IPS-15b (cell line): ENCODE measurements at regions not wholly inside any gene's neighbourhood (a gene's known extent, or its start where the extent isn't known, plus 50 kb on each side); places are given as distances from the start of the nearest gene placed in this dataset.

Experiments
- H3K27me3 ChIP-seq: one replicate; pipeline ENCODE4 v1.6.1; 2013; ENCODE audit warnings: low read length; ENCODE audit not compliant: control insufficient read depth, insufficient read depth
- H3K36me3 ChIP-seq: one replicate; pipeline ENCODE4 v1.6.1; 2013; ENCODE audit warnings: low read length; ENCODE audit not compliant: control insufficient read depth, insufficient read depth
- H3K4me1 ChIP-seq: one replicate; pipeline ENCODE4 v1.6.1; 2013; ENCODE audit warnings: mild to moderate bottlenecking, low read length; ENCODE audit not compliant: control insufficient read depth, insufficient read depth
- H3K4me3 ChIP-seq: one replicate; pipeline ENCODE4 v1.5.1; 2013; ENCODE audit warnings: low read depth, low read length
- H3K9ac ChIP-seq: one replicate; pipeline ENCODE4 v1.6.1; 2013; ENCODE audit warnings: low read depth, mild to moderate bottlenecking, low read length
- H3K9me3 ChIP-seq: one replicate; pipeline ENCODE4 v1.6.1; 2013; ENCODE audit warnings: mild to moderate bottlenecking, low read length; ENCODE audit not compliant: control insufficient read depth, insufficient read depth

DNA sequence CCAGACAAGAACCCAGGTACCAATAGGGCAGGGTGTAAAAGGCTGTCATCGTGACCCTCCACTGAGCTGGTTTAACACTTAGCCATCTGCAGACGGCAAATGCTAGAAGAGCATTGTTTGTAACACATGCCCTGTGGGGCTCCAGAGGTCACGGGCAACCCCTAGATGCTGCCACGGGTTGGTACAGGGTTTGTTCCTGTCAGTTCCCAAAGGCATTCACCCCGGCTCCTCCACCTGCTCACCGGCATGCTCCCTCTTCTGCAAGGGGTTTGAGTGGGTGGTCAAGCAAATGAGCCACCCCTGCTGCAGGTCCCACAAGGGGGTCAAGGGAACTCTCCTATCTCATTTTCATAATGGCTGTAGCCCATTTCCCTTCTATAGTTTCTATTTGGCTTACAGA is 229.3 kb downstream of the ZPLD1 start:
- Histone ChIP-seq H3K36me3 (no peaks in the 10 kb centered on the region), H3K9ac (no peak overlapping the region), H3K27me3 (no peaks in the 10 kb centered on the region), H3K4me1 (no peaks in the 10 kb centered on the region), H3K4me3 (no peak overlapping the region), H3K9me3 (no peaks in the 10 kb centered on the region)

- H3K4me1 ChIP-seq, result no peaks in the 10 kb centered on the region
- H3K4me3 ChIP-seq, result no peak overlapping the region
- no peaks in the 10 kb centered on the region for H3K36me3 ChIP-seq
- H3K9me3 ChIP-seq, result no peaks in the 10 kb centered on the region
- no peak overlapping the region for H3K9ac ChIP-seq
- no peaks in the 10 kb centered on the region for H3K27me3 ChIP-seq
These were observed 230.4 kb downstream of the ZPLD1 start for GRCh38 chr3:102665183-102665582.

DNA sequence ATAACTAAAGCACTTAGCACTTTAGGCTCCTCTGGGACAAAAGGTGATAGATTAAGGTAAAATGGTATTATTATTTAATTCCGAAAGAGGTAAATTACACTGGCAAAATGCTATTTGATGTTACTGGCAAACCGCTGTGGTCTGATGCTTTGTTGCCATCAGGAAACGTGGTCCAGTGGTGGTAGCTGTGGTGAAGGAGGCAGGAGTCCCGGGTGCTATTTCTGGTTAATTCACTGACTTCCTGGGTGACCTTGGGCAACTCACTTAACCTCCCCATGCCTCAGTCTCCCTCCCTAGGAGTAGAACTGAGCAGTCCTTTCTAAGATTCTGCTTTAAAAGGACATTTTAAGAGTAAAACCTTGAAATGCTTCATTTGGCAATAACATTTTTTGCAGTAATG is 233.4 kb downstream of the ZPLD1 start:
- H3K27me3 ChIP-seq, result no peaks in the 10 kb centered on the region
- no peak overlapping the region for H3K9ac ChIP-seq
- H3K9me3 ChIP-seq, result no peaks in the 10 kb centered on the region
- H3K4me1 ChIP-seq, result no peaks in the 10 kb centered on the region
- no peak overlapping the region for H3K4me3 ChIP-seq
- no peaks in the 10 kb centered on the region for H3K36me3 ChIP-seq

DNA sequence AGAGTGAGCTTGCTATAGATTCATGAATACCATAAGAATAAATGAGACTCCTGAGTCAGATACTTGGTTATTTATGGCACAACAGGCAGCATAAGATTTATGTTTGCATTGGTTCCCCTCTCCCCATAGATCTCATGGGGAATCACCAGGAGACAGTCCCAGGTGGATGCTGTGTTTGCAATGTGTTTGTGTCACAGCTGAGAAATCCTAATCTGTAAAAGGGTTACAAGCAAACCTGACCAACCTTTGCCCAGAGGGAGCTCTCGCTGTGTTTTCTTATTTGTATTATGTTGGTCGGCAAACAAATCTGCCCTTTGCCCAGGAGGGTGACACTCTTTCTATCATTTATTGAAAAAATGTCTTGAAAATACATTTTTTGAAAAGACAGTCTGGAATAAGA is 236.2 kb downstream of the ZPLD1 start:
- H3K4me3 ChIP-seq, result no peak overlapping the region
- no peaks in the 10 kb centered on the region for H3K9me3 ChIP-seq
- H3K4me1 ChIP-seq, result peaks cover 5% of the 10 kb centered on the region
- no peak overlapping the region for H3K9ac ChIP-seq
- no peaks in the 10 kb centered on the region for H3K36me3 ChIP-seq
- no peaks in the 10 kb centered on the region for H3K27me3 ChIP-seq

DNA sequence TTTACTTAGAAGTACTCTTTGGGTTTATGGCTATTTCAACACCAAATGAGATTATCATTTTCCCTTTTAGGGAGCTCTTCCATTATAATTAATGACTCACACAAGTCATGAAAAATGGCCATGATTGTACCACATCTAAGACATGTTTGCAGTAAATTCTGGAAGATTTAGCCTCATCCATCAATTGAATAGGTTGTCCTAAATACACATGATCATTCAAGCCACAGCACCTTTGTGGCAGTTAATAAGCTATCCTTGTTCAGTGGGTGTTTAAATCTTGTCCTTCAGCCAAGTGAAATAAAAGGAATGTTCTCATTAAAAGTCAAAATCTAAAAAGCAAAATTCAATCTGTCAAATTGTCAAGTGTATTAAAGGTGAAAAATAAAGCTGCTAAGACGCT is 237.5 kb downstream of the ZPLD1 start:
- Histone ChIP-seq H3K4me3 (no peak overlapping the region), H3K9me3 (no peaks in the 10 kb centered on the region)

DNA sequence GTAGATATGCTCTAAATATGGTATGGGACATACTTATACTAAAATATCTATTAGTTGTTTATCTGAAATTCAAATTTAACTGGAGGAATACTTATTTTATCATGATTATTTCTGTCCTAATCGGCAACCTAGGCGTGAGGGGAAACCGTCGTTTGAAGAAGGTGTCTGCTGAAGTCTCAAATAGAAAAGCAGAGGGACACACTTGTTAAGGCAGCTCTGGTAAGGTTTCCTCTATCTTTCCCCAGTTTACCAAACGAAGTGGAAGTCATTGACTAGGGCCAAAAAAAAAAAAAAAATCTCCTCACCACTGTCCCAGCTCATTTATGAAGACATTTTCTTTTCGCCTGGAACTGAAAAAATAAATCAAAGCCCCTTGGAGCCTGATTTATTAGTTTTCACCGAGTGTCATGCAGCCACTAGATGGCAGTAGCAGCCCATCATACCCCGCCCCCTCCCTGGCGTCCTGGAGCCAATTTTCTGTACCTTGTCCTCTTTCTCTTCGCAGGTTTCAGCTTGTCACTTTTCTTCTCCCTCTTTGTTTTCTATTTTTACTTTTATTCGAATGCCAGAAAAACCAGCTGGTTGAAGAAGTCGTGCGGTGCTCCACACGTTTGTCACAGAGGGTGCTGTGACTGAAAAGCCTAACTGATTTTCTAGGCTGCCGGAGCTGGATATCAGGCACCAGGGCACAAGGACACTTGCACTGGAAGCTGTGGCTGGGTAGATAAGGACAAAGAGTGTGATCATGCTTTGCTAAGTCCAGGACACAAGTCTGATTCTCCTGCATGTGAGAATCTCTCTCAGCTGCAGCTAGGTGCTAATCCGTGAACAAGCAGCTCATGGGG is 238.7 kb downstream of the ZPLD1 start:
- Histone ChIP-seq H3K9ac (no peak overlapping the region), H3K9me3 (no peaks in the 10 kb centered on the region), H3K4me1 (peaks cover 5% of the 10 kb centered on the region), H3K36me3 (no peaks in the 10 kb centered on the region), H3K4me3 (no peak overlapping the region), H3K27me3 (no peaks in the 10 kb centered on the region)

More for the DNA sequence above, 237.5 kb downstream of the ZPLD1 start:
- Histone ChIP-seq H3K27me3 (no peaks in the 10 kb centered on the region), H3K36me3 (no peaks in the 10 kb centered on the region), H3K9ac (no peak overlapping the region), H3K4me1 (peaks cover 5% of the 10 kb centered on the region)

GRCh38 chr3:102674284-102674683 is 239.5 kb downstream of the ZPLD1 start:
- Histone ChIP-seq H3K4me3 (no peak overlapping the region), H3K9me3 (no peaks in the 10 kb centered on the region), H3K36me3 (no peaks in the 10 kb centered on the region), H3K9ac (no peak overlapping the region), H3K4me1 (peaks cover 5% of the 10 kb centered on the region), H3K27me3 (no peaks in the 10 kb centered on the region)

- no peaks in the 10 kb centered on the region for H3K36me3 ChIP-seq
- peaks cover 5% of the 10 kb centered on the region for H3K4me1 ChIP-seq
These were observed 241.6 kb downstream of the ZPLD1 start for GRCh38 chr3:102676424-102676823.

GRCh38 chr3:102682741-102683140 is 247.9 kb downstream of the ZPLD1 start:
- Histone ChIP-seq H3K27me3 (no peaks in the 10 kb centered on the region), H3K4me3 (no peak overlapping the region), H3K9me3 (no peaks in the 10 kb centered on the region), H3K4me1 (peaks cover 13% of the 10 kb centered on the region), H3K9ac (no peak overlapping the region), H3K36me3 (no peaks in the 10 kb centered on the region)

More at GRCh38 chr3:102676424-102676823, 241.6 kb downstream of the ZPLD1 start:
- Histone ChIP-seq H3K9me3 (no peaks in the 10 kb centered on the region), H3K4me3 (no peak overlapping the region), H3K27me3 (no peaks in the 10 kb centered on the region), H3K9ac (no peak overlapping the region)

- H3K4me1 ChIP-seq, result peaks cover 13% of the 10 kb centered on the region
- no peak overlapping the region for H3K9ac ChIP-seq
- no peaks in the 10 kb centered on the region for H3K36me3 ChIP-seq
- no peaks in the 10 kb centered on the region for H3K27me3 ChIP-seq
- no peak overlapping the region for H3K4me3 ChIP-seq
- H3K9me3 ChIP-seq, result no peaks in the 10 kb centered on the region
These were observed 252.0 kb downstream of the ZPLD1 start for GRCh38 chr3:102686792-102687191.

DNA sequence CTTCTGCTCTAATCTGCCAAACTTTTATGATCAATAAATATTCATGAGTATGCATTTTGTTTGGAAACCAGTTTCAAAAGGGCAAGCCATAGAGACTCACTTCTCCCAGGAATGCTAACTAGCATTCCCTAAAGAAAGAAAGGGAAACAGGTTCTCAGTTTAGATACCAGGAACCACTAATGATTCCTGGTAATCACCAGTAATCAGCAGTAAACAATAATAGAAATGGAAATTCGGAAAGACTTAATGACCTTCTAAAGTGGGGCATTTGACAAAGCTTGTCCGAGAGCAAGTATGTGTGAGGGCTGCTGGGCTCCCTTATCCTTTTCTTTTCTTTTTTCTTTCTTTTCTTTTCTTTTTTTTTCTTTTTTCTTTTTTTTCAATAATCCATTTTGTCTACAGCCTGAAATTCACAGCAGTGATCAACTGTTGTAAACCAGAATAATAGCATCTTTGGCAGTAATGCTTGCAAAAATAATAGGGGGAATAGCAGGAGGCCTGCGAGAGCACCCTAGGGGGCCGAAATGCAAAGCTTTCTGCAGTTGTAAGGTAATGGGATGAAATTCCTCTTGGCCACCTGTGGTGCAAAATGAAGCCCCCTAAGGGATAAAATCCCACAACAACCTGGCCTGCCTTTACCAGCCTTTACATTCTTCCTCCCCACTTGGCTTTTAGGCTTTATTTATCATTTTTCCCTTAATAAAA is 253.2 kb downstream of the ZPLD1 start:
- Histone ChIP-seq H3K4me3 (no peak overlapping the region), H3K9ac (no peak overlapping the region), H3K9me3 (peaks cover 10% of the 10 kb centered on the region), H3K36me3 (no peaks in the 10 kb centered on the region), H3K27me3 (no peaks in the 10 kb centered on the region), H3K4me1 (peaks cover 13% of the 10 kb centered on the region)

DNA sequence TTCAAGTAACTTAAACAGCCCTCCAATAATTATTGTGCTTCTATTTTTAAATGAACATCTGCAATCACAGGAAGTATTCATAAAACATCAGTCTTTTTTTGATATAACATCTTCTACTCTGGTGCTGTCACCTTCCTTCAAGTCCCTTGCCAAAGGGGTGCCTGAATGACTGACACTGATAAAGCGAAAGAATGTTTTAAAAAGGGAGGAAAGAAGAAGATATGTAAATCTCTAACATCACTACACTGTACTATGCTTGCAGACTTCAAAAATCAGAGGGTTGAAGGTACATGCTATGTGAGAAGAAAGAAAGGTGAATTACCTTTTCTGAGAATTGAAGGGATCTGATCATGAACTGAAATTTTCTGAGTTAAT is 253.7 kb downstream of the ZPLD1 start:
- H3K4me1 ChIP-seq, result peaks cover 13% of the 10 kb centered on the region
- H3K36me3 ChIP-seq, result no peaks in the 10 kb centered on the region
- no peaks in the 10 kb centered on the region for H3K27me3 ChIP-seq
- H3K4me3 ChIP-seq, result no peak overlapping the region
- H3K9me3 ChIP-seq, result peaks cover 11% of the 10 kb centered on the region
- H3K9ac ChIP-seq, result no peak overlapping the region
